ENCODE measurements at regions not wholly inside any gene's neighbourhood (a gene's known extent, or its start where the extent isn't known, plus 50 kb on each side); places are given as distances from the start of the nearest gene placed in this dataset.

DNA sequence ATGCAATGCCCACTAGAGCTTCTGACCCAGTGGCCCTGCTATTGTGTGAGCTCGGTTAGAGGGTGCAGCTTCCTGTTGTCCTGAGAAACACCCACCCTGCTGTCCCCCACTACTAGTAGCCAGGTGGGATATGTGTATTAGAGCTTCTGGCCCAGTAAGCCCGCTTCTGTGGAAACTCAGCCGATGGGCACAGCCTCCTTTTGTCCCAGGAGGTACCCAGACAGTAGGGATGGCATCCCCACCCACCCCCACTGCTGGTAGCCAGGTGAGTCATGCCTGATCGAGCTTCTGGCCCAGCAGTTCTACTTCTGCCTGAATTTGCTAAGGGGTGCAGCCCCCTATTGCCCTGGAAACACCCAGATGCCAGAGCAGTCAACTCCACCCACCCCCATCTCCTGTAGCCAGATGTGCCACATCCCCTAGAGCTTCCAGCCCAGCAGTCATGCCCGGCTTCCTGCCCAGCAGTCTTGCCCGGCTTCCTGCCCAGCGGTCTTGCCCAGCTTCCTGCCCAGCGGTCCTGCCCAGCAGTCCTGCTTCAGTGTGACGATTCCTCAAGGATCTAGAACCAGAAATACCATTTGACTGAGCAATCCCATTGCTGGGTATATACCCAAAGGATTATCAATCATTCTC is 162.7 kb upstream of the KLF8 start:
- no peaks in the 10 kb centered on the region for H3K9me3 ChIP-seq (ENCODE audit: insufficient read depth, low read length)
- TF ChIP-seq SUZ12 (IDR thresholded peaks at IDR 0.05; ENCODE audit: extremely low read depth, insufficient read depth, insufficient read length), result no peak
- TF ChIP-seq YY1 (IDR thresholded peaks at IDR 0.05; ENCODE audit: insufficient read depth, insufficient read length), result no peak
- H3K27me3 ChIP-seq (ENCODE audit: insufficient read depth, insufficient read length), result no peaks in the 10 kb centered on the region
- H3K9ac ChIP-seq (ENCODE audit: insufficient read length, low read depth), result no peak overlapping the region
- H3K36me3 ChIP-seq (ENCODE audit: insufficient read depth, insufficient read length, low read length), result no peaks in the 10 kb centered on the region
- no peaks in the 10 kb centered on the region for H3K4me1 ChIP-seq (ENCODE audit: insufficient read depth, insufficient read length)
- no peak overlapping the region for H3K4me3 ChIP-seq (ENCODE audit: insufficient read length, low read depth)
- no peak for DNase-seq (ENCODE audit: low read depth, low spot score)

- H3K27me3 ChIP-seq (ENCODE audit: insufficient read depth, insufficient read length), result no peaks in the 10 kb centered on the region
Observed at GRCh38 chrX:56089376-56089775, 142.8 kb upstream of the KLF8 start.

DNA sequence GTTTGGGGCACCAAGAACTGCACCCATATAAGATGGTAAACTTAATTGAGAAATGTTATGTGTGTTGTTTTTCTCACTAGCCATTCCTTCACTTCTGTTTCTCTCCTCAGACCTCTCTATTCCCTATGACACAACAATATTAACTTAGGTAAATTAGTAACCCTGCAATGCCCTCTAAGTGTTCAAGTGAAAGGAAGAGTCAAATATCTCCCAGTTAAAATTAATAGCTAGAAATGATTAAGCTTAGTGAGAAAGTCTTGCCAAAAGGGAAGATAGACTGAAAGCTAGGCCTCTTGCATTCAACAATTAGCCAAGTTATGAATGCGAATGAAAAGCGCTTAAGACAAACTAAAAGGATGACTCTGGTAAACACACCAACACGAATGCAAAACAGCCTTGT is 132.9 kb upstream of the KLF8 start:
- TF ChIP-seq SUZ12 (IDR thresholded peaks at IDR 0.05; ENCODE audit: extremely low read depth, insufficient read depth, insufficient read length), result no peak
- no peak for TF ChIP-seq ZNF274 (IDR thresholded peaks at IDR 0.05; ENCODE audit: low read depth, low read length)
- no peak for TF ChIP-seq YY1 (IDR thresholded peaks at IDR 0.05; ENCODE audit: insufficient read depth, insufficient read length)
- no peaks in the 10 kb centered on the region for H3K9me3 ChIP-seq (ENCODE audit: insufficient read depth, low read length)
- no peaks in the 10 kb centered on the region for H3K4me1 ChIP-seq (ENCODE audit: insufficient read depth, insufficient read length)
- no peaks in the 10 kb centered on the region for H3K27me3 ChIP-seq (ENCODE audit: insufficient read depth, insufficient read length)
- no peak for DNase-seq (ENCODE audit: low read depth, low spot score)
- no peaks in the 10 kb centered on the region for H3K36me3 ChIP-seq (ENCODE audit: insufficient read depth, insufficient read length, low read length)
- H3K9ac ChIP-seq (ENCODE audit: insufficient read length, low read depth), result no peak overlapping the region
- no peak overlapping the region for H3K4me3 ChIP-seq (ENCODE audit: insufficient read length, low read depth)

More at GRCh38 chrX:56089376-56089775, 142.8 kb upstream of the KLF8 start:
- Histone ChIP-seq H3K4me3 (ENCODE audit: insufficient read length, low read depth) (no peak overlapping the region), H3K9me3 (ENCODE audit: insufficient read depth, low read length) (no peaks in the 10 kb centered on the region), H3K4me1 (ENCODE audit: insufficient read depth, insufficient read length) (no peaks in the 10 kb centered on the region), H3K36me3 (ENCODE audit: insufficient read depth, insufficient read length, low read length) (no peaks in the 10 kb centered on the region), H3K9ac (ENCODE audit: insufficient read length, low read depth) (no peak overlapping the region)
- TF ChIP-seq SUZ12 (IDR thresholded peaks at IDR 0.05; ENCODE audit: extremely low read depth, insufficient read depth, insufficient read length) (no peak), ZNF274 (IDR thresholded peaks at IDR 0.05; ENCODE audit: low read depth, low read length) (no peak), YY1 (IDR thresholded peaks at IDR 0.05; ENCODE audit: insufficient read depth, insufficient read length) (no peak)
- no peak for DNase-seq (ENCODE audit: low read depth, low spot score)

DNA sequence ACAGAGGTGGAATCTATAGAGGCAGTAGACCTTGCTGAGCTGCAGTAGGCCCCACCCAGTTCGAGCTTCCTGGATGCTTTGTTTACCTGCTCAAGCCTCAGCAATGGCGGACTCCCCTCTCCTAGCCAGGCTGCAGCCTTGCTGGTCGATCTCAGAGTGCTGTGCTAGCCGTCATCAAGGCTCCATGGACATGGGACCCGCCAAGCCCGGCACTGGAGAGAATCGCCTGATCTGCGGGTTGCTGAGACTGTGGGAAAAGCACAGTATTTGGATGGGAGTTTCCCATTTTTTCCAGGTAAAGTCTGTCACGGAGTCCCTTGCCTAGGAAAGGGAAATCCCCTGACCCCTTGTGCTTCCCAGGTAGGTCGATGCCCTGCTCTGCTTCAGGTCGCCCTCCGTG is 124.8 kb upstream of the KLF8 start:
- Histone ChIP-seq H3K4me3 (ENCODE audit: insufficient read length, low read depth) (no peak overlapping the region), H3K4me1 (ENCODE audit: insufficient read depth, insufficient read length) (no peaks in the 10 kb centered on the region), H3K36me3 (ENCODE audit: insufficient read depth, insufficient read length, low read length) (no peaks in the 10 kb centered on the region), H3K9me3 (ENCODE audit: insufficient read depth, low read length) (no peaks in the 10 kb centered on the region), H3K27me3 (ENCODE audit: insufficient read depth, insufficient read length) (no peaks in the 10 kb centered on the region), H3K9ac (ENCODE audit: insufficient read length, low read depth) (no peak overlapping the region)
- no peak for TF ChIP-seq SUZ12 (IDR thresholded peaks at IDR 0.05; ENCODE audit: extremely low read depth, insufficient read depth, insufficient read length)
- no peak for TF ChIP-seq ZNF274 (IDR thresholded peaks at IDR 0.05; ENCODE audit: low read depth, low read length)
- no peak for TF ChIP-seq YY1 (IDR thresholded peaks at IDR 0.05; ENCODE audit: insufficient read depth, insufficient read length)
- DNase-seq (ENCODE audit: low read depth, low spot score), result no peak

DNA sequence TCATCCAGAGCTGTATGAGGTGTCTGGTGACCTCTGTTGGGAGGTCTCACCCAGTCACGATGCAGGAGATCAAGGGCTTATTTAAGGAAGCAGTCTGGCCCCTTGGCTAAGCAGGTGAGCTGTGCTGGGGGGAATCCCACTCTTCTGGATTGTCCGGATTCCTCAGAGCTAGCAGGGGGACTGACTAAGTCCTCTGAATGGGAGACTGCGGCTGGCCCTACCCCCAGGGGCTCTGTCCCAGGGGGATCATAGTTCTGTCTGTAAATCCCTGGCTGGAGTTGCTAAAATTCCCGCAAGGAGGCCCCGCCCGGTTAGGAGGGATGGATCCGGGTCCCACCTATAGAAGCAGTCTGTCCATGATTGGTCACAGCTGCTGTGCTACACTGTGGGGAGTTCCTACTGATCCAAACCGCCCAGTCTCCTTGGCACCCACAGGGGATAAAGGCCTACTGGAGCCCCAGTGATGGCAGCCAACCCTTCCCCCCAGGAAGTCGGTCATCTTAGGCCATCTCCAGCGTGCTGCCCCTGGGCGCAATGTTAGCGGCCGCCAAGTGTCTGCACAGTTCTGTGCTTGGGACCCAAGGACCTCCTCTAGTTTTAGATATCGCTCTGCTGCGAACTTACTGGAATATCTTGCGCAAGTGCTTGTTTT is 118.2 kb upstream of the KLF8 start:
- TF ChIP-seq ZNF274 (IDR thresholded peaks at IDR 0.05; ENCODE audit: low read depth, low read length) (no peak), SUZ12 (IDR thresholded peaks at IDR 0.05; ENCODE audit: extremely low read depth, insufficient read depth, insufficient read length) (no peak), YY1 (IDR thresholded peaks at IDR 0.05; ENCODE audit: insufficient read depth, insufficient read length) (no peak)
- Histone ChIP-seq H3K27me3 (ENCODE audit: insufficient read depth, insufficient read length) (no peaks in the 10 kb centered on the region), H3K9ac (ENCODE audit: insufficient read length, low read depth) (no peak overlapping the region), H3K36me3 (ENCODE audit: insufficient read depth, insufficient read length, low read length) (no peaks in the 10 kb centered on the region), H3K4me3 (ENCODE audit: insufficient read length, low read depth) (no peak overlapping the region), H3K9me3 (ENCODE audit: insufficient read depth, low read length) (no peaks in the 10 kb centered on the region), H3K4me1 (ENCODE audit: insufficient read depth, insufficient read length) (no peaks in the 10 kb centered on the region)
- DNase-seq (ENCODE audit: low read depth, low spot score), result no peak

DNA sequence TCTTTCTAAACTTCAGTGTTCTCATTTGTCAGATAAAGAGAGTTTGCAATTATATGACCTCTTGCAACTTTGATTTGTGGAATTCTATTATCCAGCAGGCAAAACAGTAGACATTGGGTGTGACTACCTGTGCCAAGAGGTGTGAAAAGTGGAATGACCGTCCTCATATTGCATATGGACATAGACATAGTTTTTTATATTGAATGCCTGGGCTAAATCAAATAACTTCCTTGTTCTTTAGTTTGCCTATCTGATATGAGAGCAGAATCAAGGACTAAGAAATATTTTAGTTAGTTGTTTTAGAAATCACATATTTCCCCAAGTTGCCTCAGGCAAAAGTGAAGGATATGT is 117.7 kb upstream of the KLF8 start:
- Histone ChIP-seq H3K27me3 (ENCODE audit: insufficient read depth, insufficient read length) (no peaks in the 10 kb centered on the region), H3K4me1 (ENCODE audit: insufficient read depth, insufficient read length) (no peaks in the 10 kb centered on the region), H3K36me3 (ENCODE audit: insufficient read depth, insufficient read length, low read length) (no peaks in the 10 kb centered on the region), H3K4me3 (ENCODE audit: insufficient read length, low read depth) (no peak overlapping the region), H3K9ac (ENCODE audit: insufficient read length, low read depth) (no peak overlapping the region), H3K9me3 (ENCODE audit: insufficient read depth, low read length) (no peaks in the 10 kb centered on the region)
- no peak for DNase-seq (ENCODE audit: low read depth, low spot score)
- TF ChIP-seq ZNF274 (IDR thresholded peaks at IDR 0.05; ENCODE audit: low read depth, low read length) (no peak), YY1 (IDR thresholded peaks at IDR 0.05; ENCODE audit: insufficient read depth, insufficient read length) (no peak), SUZ12 (IDR thresholded peaks at IDR 0.05; ENCODE audit: extremely low read depth, insufficient read depth, insufficient read length) (no peak)

DNA sequence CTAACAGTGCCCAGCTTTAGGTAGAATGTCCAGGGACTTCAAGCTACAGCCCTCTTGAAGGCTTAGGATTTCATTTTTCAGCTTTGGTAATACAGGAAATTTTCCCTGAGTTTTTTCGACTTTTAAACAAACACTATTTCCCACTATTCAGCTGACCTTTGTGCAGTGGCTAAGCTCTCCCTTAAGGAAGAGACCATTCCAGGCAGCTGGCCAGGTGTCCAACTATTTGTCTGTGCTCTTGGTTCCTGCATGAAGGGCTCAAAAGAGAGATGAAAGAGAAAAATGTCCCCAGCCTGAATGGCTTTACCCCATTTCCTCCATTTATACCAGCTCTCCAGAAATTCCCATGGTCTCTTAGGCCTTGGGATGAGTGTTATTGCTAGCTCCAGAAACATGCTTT is 111.9 kb upstream of the KLF8 start:
- Histone ChIP-seq H3K4me3 (ENCODE audit: insufficient read length, low read depth) (no peak overlapping the region), H3K4me1 (ENCODE audit: insufficient read depth, insufficient read length) (no peaks in the 10 kb centered on the region), H3K36me3 (ENCODE audit: insufficient read depth, insufficient read length, low read length) (no peaks in the 10 kb centered on the region), H3K9ac (ENCODE audit: insufficient read length, low read depth) (no peak overlapping the region), H3K9me3 (ENCODE audit: insufficient read depth, low read length) (no peaks in the 10 kb centered on the region), H3K27me3 (ENCODE audit: insufficient read depth, insufficient read length) (no peaks in the 10 kb centered on the region)
- TF ChIP-seq SUZ12 (IDR thresholded peaks at IDR 0.05; ENCODE audit: extremely low read depth, insufficient read depth, insufficient read length), result no peak
- no peak for TF ChIP-seq ZNF274 (IDR thresholded peaks at IDR 0.05; ENCODE audit: low read depth, low read length)
- no peak for TF ChIP-seq YY1 (IDR thresholded peaks at IDR 0.05; ENCODE audit: insufficient read depth, insufficient read length)
- DNase-seq (ENCODE audit: low read depth, low spot score), result no peak

Measured in NT2/D1 (cell line).